GM23338 (cell line): ENCODE measurements at regions not wholly inside any gene's neighbourhood (a gene's known extent, or its start where the extent isn't known, plus 50 kb on each side); places are given as distances from the start of the nearest gene placed in this dataset.

Source experiments
- ATAC-seq: fragments of 200-7000 bp; cut with Tn5 transposase; 3 replicates; pipeline ENCODE4 v1.9.1; 2020
- DNase-seq: peaks from one replicate; pipeline ENCODE4 v3.0.0-alpha.2; 2015; ENCODE audit warnings: low spot score
- H2AFZ ChIP-seq: fragments of 200-600 bp; sonication (generic); 2 replicates; pipeline ENCODE4 v1.8.0; 2016; ENCODE audit warnings: antibody characterized with exemption, mild to moderate bottlenecking, moderate library complexity
- H3F3A ChIP-seq: fragments of 200-600 bp; sonication (generic); replicated peaks from 2 replicates; pipeline ENCODE4 v1.8.0; 2017; ENCODE audit warnings: antibody characterized with exemption, mixed run types, low read depth
- H3K27ac ChIP-seq: fragments of 200-600 bp; sonication (generic); 2 replicates; pipeline ENCODE4 v1.6.1; 2016; ENCODE audit warnings: low read depth
- H3K27me3 ChIP-seq: fragments of 200-600 bp; sonication (generic); 2 replicates; pipeline ENCODE4 v1.8.0; 2016; ENCODE audit warnings: mild to moderate bottlenecking, mixed run types, moderate library complexity; ENCODE audit not compliant: insufficient read depth
- H3K36me3 ChIP-seq: fragments of 200-600 bp; sonication (generic); 2 replicates; pipeline ENCODE4 v1.8.0; 2016; ENCODE audit warnings: mild to moderate bottlenecking; ENCODE audit not compliant: insufficient read depth
- H3K4me1 ChIP-seq: fragments of 200-600 bp; sonication (generic); 2 replicates; pipeline ENCODE4 v1.8.0; 2016; ENCODE audit warnings: mild to moderate bottlenecking, moderate library complexity; ENCODE audit not compliant: insufficient read depth
- H3K4me2 ChIP-seq: fragments of 200-600 bp; sonication (generic); 2 replicates; pipeline ENCODE4 v1.7.1; 2017; ENCODE audit warnings: mixed run types
- H3K4me3 ChIP-seq: fragments of 200-600 bp; sonication (generic); 2 replicates; pipeline ENCODE4 v1.6.1; 2016; ENCODE audit warnings: mixed run types
- H3K79me2 ChIP-seq: fragments of 200-600 bp; sonication (generic); replicated peaks from 2 replicates; pipeline ENCODE4 v1.8.0; 2017; ENCODE audit warnings: mild to moderate bottlenecking; ENCODE audit not compliant: insufficient read depth
- H3K9me2 ChIP-seq: fragments of 200-600 bp; sonication (generic); 2 replicates; pipeline ENCODE4 v1.8.0; 2017; ENCODE audit not compliant: insufficient read depth
- H4K20me1 ChIP-seq: fragments of 200-600 bp; sonication (generic); replicated peaks from 2 replicates; pipeline ENCODE4 v1.8.0; 2017; ENCODE audit warnings: mild to moderate bottlenecking; ENCODE audit not compliant: insufficient read depth
- H3K27ac Mint-ChIP-seq: 2 replicates; pipeline ENCODE4 v1.8.0; 2020; ENCODE audit warnings: inconsistent platforms, mild to moderate bottlenecking, moderate library complexity, mixed read lengths
- H3K27me3 Mint-ChIP-seq: 3 replicates; pipeline ENCODE4 v1.8.0; 2022; ENCODE audit warnings: low read depth, mild to moderate bottlenecking, moderate library complexity, mixed read lengths, inconsistent platforms; ENCODE audit not compliant: insufficient read depth, poor library complexity
- H3K36me3 Mint-ChIP-seq: 3 replicates; pipeline ENCODE4 v1.8.0; 2021; ENCODE audit warnings: low read depth, mild to moderate bottlenecking, inconsistent platforms, moderate library complexity, mixed read lengths
- H3K4me1 Mint-ChIP-seq: 3 replicates; pipeline ENCODE4 v1.8.0; 2020; ENCODE audit warnings: mild to moderate bottlenecking, inconsistent platforms, mixed read lengths
- H3K4me3 Mint-ChIP-seq: 3 replicates; pipeline ENCODE4 v1.8.0; 2021; ENCODE audit warnings: moderate library complexity, mild to moderate bottlenecking, inconsistent platforms, mixed read lengths
- H3K9me3 Mint-ChIP-seq: 3 replicates; pipeline ENCODE4 v1.8.0; 2020; ENCODE audit warnings: moderate library complexity, mild to moderate bottlenecking, inconsistent platforms, mixed read lengths
- CREB1 ChIP-seq: fragments of 250-450 bp; sonication (Bioruptor Pico); IDR thresholded peaks from 2 replicates; pipeline ENCODE4 v1.5.0; 2020; ENCODE audit warnings: low read depth, mild to moderate bottlenecking, moderate library complexity
- CTCF ChIP-seq, 2 experiments: fragments of 200-600 bp in 1 of 2; sonication (generic) in 1 of 2; conservative IDR thresholded peaks; 2 replicates each; pipeline versions ENCODE4 v1.5.1 to v1.6.1; 2016 to 2017; ENCODE audit warnings: antibody characterized with exemption in 2 of 2, low read depth in 2 of 2, mild to moderate bottlenecking in 2 of 2, moderate library complexity in 1 of 2
- ETS1 ChIP-seq: IDR thresholded peaks from 2 replicates; pipeline ENCODE4 v1.6.1; 2016; ENCODE audit warnings: antibody characterized with exemption
- EZH2 ChIP-seq: fragments of 200-600 bp; sonication (generic); IDR thresholded peaks from one replicate; pipeline ENCODE4 v1.8.0; 2017; ENCODE audit warnings: antibody characterized with exemption, mild to moderate bottlenecking, low read depth; ENCODE audit not compliant: unreplicated experiment
- EZH2phosphoT487 ChIP-seq: fragments of 200-600 bp; sonication (generic); IDR thresholded peaks from one replicate; pipeline ENCODE4 v1.8.1; 2018; ENCODE audit warnings: antibody characterized with exemption; ENCODE audit not compliant: unreplicated experiment
- JUNB ChIP-seq: IDR thresholded peaks from one replicate; pipeline ENCODE4 v1.6.1; 2016; ENCODE audit warnings: antibody characterized with exemption; ENCODE audit not compliant: unreplicated experiment
- NANOG ChIP-seq: IDR thresholded peaks from 2 replicates; pipeline ENCODE4 v1.6.1; 2016; ENCODE audit warnings: antibody characterized with exemption, borderline replicate concordance
- POLR2AphosphoS5 ChIP-seq: IDR thresholded peaks from 2 replicates; pipeline ENCODE4 v1.6.1; 2016; ENCODE audit warnings: antibody characterized with exemption, low read depth
- REST ChIP-seq: IDR thresholded peaks from one replicate; pipeline ENCODE4 v1.6.1; 2018; ENCODE audit warnings: antibody characterized with exemption; ENCODE audit not compliant: unreplicated experiment
- STAT1 ChIP-seq: IDR thresholded peaks from one replicate; pipeline ENCODE4 v1.6.1; 2016; ENCODE audit warnings: antibody characterized with exemption; ENCODE audit not compliant: unreplicated experiment
- ZNF114 ChIP-seq: fragments of 250-450 bp; sonication (Bioruptor Pico); IDR thresholded peaks from 2 replicates; pipeline ENCODE4 v1.5.0; 2020; ENCODE audit warnings: mild to moderate bottlenecking, moderate library complexity
- ZNF331 ChIP-seq: fragments of 250-450 bp; sonication (Bioruptor Pico); IDR thresholded peaks from 2 replicates; pipeline ENCODE4 v1.5.0; 2020; ENCODE audit warnings: low read depth, mild to moderate bottlenecking, moderate library complexity
- ZNF462 ChIP-seq: fragments of 250-450 bp; sonication (Bioruptor Pico); IDR thresholded peaks from 2 replicates; pipeline ENCODE4 v1.5.0; 2020; ENCODE audit warnings: mild to moderate bottlenecking, moderate library complexity

- H3K9me3 Mint-ChIP-seq = no peaks in the 10 kb centered on the region
These were observed 111.6 kb upstream of the GADD45A start for GRCh38 chr1:67573311-67573872.

More at GRCh38 chr1:67573311-67573872, 111.6 kb upstream of the GADD45A start:
- no peaks in the 10 kb centered on the region for H3K36me3 ChIP-seq
- H3K27ac ChIP-seq = no peak overlapping the region
- Mint-ChIP-seq H3K36me3 (no peaks in the 10 kb centered on the region), H3K27ac (no peak overlapping the region), H3K4me1 (peaks cover 6% of the 10 kb centered on the region; the same call in 2 of the 3 replicates), H3K4me3 (no peak overlapping the region), H3K27me3 (peaks cover 2% of the 10 kb centered on the region)
- no peaks in the 10 kb centered on the region for H3K4me1 ChIP-seq
- no peak for TF ChIP-seq CTCF (conservative IDR thresholded peaks at IDR 0.05; ENCODE audit: low read depth in 2 of 2)
- TF ChIP-seq JUNB = no peak
- TF ChIP-seq CREB1 (CRISPR knock-in tag) = no peak
- no peak for TF ChIP-seq STAT1
- no peak for TF ChIP-seq POLR2AphosphoS5
- TF ChIP-seq REST = no peak
- no peak for TF ChIP-seq ZNF462 (CRISPR knock-in tag)
- no peak for TF ChIP-seq NANOG
- no peak for TF ChIP-seq ETS1
- no peak for TF ChIP-seq ZNF114 (CRISPR knock-in tag)
- TF ChIP-seq EZH2phosphoT487 = no peak
- no peak for TF ChIP-seq EZH2
- TF ChIP-seq ZNF331 = no peak
- no peak overlapping the region for H2AFZ ChIP-seq
- H3K27me3 ChIP-seq = no peaks in the 10 kb centered on the region
- H3K79me2 ChIP-seq = no peaks in the 10 kb centered on the region
- no peaks in the 10 kb centered on the region for H4K20me1 ChIP-seq
- H3F3A ChIP-seq = no peaks in the 10 kb centered on the region
- ATAC-seq = no peak
- no peaks in the 10 kb centered on the region for H3K9me2 ChIP-seq
- no peak overlapping the region for H3K4me2 ChIP-seq
- no peak overlapping the region for H3K4me3 ChIP-seq
- DNase-seq = no peak
